ENCODE measurements at regions not wholly inside any gene's neighbourhood (a gene's known extent, or its start where the extent isn't known, plus 50 kb on each side); places are given as distances from the start of the nearest gene placed in this dataset.

DNA sequence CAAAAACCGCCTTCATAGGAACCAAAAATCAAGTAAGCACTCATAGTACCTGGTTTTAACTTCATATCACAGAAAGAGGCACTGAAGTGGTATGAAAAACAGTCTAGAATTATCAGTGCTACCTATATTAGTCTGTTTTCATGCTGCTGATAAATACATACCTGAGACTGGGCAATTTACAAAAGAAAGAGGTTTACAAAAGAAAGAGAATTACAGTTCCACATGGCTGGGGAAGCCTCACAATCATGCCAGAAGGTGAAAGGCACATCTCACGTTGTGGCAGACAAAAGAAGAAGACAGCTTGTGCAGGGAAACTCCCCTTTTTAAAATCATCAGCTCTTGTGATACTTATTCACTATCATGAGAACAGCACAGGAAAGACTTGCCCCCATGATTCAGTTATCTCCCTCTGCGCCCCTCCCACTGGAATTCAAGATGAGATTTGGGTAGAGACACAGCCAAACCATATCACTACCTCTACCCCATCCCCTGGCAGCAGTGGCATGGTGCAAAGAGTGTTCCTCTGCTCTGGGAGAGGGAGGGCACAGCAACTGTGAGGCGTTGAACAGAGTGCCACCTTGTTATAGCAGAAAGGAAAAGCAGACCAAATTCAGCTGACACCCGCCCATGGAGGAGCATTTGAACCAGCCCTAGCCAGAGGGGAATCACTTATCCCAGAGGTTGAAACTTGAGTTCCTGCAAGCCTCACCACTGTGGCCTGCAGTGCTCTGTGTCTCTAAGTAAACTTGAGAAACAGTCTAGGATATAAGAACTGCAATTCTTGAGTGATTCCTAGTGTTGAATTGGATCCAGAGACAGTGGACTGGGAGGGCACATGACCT lies 61.9 kb upstream of the PTPRZ1 start:
- no peak for DNase-seq

DNA sequence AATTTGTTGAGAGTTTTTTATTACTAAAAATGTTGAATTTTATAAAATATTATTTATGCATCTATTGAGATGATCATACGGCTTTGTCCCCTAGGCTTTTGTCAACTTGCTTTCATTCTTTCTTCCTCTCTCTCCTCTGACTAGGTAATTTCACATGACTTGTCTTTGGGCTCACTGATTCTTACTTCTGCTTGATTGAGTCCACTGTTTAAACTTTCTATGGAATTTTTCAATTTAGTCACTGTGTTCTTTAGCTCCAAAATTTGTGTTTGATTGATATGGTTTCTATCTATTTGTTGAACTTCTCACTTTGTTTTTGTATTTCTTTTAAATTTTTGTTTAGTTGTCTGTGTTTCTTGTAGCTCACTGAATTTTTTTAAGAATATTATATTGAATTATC lies 65.9 kb upstream of the PTPRZ1 start:
- DNase-seq: no peak

DNA sequence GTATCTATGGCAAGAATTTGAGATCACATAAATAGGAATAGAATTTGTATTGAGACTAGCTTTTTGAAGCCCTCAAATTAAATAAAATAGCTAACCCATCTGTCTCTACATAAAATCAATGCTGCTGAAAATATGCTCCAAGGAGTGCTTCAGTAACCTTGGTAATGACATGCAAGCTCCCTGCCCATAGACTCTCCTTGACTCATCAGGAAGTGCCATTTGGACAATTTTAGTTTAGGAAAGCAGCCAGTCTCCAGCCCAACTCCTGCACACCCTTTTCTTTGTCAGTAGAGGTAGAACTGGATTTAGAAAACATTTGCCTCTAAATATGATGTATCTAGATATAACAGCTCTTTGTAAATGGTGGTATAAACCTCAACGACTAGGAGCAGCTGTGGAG lies 69.9 kb upstream of the PTPRZ1 start:
- DNase-seq: no peak

DNA sequence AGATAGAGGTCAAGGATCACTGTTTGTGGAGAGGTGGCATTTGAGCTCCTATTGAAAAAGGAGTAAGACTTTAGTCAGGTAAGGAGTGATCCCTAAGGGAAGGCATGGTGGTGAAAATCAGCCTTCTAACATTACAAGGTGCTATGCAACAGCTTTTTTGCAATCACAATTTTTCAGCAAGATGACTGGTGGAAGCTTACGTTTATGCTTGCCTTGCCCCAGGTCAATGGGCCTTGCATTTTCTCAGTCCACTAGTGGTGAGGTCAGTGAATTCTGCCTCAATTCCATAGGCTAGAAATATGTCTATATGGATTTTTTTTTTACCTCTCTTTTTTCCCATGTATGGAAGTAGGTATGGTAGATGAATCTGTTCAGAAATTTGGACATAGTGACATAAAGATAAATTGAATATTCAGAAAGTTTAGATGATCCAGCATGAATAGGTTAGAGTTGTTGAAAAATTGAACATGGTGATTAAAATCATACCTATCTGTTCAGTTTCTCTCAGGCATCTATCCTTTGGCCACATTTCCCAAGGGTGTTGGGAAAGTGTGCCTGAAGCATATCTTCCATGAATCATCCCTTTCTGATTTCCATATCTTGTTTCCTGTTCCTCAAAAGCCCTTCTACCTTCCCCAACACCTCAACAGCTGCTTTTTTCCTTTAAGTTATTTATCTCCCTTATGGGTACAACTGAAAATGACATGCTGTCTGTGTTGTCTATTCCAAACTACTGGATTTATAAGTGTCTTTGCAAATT lies 71.9 kb upstream of the PTPRZ1 start:
- no peak for DNase-seq

DNA sequence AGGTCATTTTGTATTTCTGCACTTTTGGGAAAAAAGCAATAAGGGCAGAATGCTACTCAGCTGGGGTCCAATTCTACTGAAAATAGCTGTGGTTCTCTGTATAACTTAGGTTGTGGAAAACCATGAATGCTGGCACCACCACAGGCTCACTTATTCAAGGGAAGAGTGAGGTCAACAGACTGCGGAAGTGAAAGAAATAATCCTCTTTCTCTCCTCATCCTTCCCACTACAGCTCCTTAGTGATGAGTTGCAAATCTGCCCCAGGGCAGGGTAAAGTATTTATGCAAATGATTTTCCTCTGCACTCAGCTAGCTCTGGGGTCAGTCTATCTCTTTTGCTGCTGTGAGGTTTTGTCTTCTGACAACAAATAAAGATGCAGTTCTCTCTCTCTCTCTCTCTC lies 74.1 kb upstream of the PTPRZ1 start:
- peak; percentile 1 for DNase-seq

DNA sequence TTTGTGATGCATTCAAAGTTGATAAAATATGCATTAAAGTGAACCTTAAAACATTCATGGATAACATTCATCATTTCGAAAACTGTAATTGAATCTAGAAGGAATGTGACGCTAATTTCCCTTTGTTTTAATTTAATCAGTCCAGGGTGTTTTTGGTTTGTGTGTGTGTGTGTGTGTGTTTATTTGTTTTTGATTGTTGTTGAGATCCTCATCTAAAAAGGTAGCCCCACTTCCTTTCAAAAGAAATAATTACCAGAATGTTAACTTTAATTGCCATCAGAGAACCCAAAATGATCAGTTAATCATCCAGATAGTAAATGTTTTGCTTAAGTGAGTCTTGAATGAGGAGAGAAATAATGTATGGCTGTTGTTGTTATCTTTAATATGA lies 74.5 kb upstream of the PTPRZ1 start:
- DNase-seq: no peak

DNA sequence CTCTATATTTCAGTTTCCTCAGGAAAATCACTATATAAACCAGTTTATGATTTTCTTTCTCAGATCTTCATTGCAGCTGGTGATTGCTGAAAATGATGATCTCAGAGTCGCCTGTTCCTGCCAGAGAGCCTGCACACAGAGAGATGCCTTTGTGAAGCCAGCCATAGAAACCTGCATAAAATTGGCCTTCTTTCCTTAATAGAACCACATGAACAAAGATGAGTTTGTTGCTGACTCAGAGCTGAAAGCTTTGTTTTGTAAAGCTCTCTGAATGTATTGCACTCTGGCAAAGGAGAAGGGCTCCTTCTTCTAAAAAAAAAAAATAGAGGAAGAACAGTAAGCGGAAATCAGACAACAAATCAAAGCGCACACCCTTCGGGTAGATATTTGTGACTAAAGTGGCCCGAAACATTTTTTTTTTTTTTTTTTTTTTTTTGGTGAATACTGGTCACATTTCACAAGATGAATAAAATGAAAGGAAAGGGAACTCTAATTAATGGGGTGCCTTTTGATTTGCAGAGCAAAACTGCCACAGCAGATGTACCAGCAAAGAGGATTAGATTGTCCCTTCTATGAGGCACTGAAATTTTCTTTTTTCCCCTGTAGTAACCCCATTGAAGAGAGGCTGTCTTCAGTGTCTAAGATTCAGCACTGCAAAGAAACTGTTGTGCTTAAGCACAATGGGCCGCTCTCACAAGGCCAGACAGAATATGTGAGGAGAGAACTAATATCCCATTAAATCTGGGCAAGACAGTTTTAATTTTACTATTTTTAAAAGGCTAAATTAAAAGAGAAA lies 75.1 kb upstream of the PTPRZ1 start:
- no peak for DNase-seq

DNA sequence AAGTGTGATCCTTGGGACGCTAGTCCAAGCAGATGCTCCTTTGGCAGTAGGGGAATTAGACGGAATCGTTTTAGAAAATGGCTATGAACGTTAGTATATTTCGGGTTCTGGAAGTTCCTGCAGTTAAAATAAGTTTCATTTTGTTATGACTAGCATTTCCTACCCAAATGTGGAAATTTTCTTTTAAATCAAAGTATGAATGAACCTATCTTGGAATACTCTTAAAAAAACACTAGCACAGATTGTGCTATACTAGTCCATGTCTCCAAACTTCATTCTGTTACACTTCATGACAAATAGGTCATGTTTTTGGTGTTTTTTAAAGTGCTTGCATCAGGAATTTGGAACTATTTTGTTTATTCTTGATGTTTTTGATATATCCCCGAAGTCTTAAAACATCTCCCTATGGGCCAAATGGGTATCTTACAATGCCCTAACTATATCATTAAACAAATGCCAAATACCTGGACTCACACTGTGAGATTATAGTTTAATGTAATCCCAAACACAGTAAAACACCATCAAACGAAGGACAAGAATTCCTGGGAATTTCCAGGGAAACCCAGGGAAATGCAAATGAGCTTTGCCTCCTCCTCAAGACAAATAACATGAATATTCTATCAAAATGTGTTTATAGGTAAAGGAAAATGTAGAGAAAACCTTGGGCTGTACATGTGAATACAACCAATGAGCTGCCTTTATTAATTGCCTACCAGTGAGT lies 75.9 kb upstream of the PTPRZ1 start:
- DNase-seq: no peak

DNA sequence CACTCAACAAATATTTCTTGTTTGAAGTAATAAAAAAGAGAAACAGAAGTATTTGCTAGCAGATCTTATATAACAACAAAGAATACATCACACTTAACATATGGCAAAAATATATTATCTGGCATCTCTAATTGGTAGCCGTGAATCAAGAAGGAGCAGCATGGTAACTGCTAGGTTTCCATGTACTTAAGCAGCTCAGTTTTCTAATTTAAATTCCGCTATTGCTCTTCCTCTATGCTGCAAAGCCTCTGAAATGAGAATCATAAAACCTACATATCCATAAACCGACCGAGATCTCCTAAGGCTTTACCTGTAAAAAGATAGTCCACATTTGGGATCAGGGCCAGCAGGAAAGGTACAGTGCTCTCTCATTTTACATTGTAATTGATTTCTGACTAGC lies 76.6 kb upstream of the PTPRZ1 start:
- no peak for DNase-seq

DNA sequence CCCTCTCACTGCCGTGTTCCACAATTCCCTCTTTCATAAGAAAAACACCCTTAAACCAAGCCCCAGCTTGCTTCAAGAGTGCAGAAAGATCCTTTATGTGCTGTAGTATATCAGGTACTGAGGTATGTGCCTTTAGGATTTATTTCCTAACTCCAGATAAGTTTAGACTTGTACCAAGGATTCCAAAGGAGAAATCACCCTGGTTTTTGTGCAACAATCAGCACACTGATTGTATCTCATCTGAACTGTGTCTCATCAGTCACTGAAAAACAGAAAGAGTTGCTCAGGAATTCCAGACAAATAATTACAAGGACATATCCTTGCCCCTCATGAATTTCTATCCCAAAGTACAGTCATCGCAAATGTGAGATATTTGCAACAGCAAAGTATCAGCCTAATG lies 77.2 kb upstream of the PTPRZ1 start:
- DNase-seq: no peak

DNA sequence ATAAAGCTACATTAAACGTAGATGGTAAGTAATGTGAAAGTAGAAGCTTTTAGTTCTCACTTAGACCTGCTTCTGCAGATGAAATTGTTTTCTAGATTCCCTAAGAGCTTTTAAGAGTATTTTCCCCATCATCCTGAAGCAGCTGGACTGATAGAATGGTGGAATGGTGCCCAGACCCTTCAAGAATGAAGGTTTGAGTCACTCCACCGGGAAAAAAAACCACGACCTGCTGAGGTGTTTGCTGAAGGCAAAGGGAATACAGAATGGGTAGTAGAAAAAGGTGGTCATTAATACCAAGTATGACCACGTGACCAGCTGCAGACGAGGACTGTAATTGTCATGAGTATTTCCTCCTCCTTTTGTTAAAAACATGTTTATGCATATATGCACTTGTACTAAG lies 79.2 kb upstream of the PTPRZ1 start:
- no peak for DNase-seq

DNA sequence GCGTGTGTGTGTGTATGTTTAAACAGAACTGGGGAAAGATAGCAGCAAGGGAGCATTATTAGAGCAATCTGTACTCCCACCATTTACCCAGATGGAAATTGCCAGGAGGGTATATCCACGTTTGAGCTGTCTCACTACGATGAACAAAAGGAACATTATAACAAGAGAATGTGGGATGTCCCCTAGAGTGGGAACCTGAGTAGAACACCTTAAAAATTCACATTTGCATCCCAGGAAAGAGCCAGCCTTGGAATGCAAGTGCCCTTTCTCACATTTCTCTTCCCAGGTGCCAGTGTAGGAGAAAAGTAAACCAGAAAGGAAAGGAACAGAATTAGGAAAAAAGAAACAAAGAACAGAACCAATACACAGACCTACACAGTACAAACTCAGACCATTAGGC lies 95.3 kb upstream of the PTPRZ1 start:
- DNase-seq: no peak

DNA sequence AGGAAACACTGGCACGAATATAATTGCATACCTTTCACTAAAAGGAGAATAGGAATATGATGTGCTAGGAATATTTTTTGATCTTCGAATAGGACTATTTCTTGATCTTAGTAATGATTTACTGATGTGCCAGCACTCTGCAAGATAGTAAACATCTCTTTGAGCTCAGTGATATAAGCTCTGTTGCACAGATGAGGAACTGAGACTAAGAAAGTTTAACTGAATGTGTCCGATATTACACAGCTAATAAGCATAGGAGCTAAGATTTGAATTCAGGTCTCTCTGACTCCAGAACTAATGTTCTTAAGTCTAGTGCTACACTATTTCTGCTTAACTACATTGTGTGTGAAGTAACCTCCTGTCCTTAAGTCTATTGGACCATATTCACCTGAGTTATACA lies 98.4 kb upstream of the PTPRZ1 start:
- DNase-seq: no peak

DNA sequence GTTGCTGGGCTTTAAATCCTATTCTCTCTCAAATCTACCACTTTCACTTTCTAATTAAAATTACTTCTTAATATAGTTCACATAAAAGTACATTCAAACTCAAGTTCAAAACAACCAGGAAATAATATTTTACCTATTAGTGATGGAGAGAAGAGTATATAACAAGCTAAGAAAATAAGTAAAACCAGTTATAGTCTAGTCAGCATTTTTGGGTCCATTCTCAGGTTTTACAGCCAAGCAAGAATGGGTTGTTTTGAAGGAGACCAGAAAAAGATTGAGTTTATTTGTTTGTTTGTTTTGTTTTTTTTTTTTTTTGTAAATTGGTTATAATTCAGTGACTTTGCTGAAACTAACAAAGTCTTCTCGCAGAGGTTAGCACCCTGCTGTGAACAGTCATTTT lies 106.3 kb upstream of the PTPRZ1 start:
- no peak for DNase-seq

DNA sequence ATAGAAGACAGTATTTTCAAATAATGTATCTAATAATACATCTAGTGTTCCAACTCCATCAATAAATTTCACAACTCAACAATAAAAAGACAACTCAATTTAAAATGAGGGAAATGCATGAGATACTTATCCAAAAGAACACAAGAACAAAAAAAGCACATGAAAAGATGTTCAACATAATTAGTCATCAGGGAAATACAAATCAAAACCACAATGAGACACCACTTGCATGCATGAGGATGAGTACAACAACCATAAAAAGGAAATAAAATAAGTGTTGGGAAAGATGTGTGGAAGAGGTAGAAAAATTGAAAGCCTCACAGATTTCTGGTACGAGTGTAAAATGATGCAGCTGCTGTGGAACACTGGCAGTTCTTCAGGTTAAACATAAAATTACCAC lies 111.6 kb upstream of the PTPRZ1 start:
- no peak for DNase-seq

DNA sequence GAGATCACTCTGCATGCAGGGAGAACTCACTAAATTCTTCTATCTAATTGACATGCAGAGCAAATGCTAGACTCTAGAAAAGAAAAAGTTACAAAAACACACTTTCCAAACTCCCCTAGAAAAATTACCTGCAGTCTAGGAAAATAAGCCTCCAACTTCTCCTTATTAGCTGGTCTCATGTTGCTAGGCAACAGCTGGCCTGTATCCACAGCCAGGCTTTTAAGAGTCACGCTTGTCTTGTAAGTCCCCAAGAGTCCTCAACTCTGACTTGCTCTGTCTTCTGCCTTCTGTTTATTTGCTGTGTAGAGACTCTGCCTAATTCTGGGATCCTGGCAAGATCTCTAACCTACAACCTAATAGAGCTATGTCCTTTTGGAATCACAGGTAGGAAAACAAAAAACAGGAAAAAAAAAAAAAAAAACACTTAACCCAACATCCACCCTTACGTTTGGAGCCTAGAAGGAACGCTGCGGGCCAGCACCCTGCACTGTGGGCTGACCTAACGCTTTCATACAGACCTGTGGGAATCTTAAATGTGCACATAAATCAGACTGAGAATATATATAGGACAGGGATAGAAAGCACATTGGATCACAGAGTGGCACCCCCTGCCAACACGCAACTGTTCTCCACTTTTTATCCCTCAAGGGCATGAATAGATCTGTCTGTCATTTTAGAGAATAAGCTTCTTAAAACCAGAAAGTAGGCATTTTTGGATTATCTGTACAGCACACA lies 117.0 kb upstream of the PTPRZ1 start:
- no peak for DNase-seq

DNA sequence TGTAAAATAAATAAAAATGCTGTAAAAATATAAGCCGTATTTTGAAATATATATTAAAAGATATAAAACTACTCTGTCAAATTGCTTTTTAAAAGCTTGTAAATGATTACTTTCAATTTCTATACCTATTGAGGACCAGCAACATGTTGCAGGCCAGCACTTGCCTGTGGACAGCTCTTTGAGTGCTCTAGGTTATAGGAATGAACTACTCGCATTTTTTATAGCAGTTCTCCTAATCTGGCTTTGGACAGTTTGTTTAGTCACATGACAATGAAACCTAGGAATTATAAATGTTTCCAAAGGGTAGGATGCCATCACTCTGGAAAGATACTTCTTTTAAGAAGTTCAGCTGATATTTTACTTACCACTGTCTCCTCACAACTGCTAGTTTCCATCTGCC lies 117.7 kb upstream of the PTPRZ1 start:
- no peak for DNase-seq

DNA sequence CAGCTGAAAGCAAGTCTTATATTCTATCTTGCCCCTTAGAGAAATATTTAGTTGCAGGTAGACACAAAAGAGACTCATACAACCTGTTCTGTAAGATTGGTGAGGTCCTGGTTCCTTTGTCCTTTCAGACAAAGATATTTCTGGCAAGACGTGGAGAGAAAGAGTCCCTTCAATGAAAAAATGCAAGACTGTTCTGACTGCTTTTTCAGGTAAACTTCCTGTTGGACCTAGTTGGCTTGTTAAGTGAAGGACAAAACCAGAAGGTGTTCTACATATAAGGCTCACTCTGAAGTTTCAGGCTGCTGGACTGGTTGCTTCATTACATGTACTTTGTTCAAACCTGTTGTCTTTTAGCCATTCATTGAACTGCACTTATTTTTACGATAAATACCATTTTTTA lies 119.0 kb upstream of the PTPRZ1 start:
- no peak for DNase-seq

DNA sequence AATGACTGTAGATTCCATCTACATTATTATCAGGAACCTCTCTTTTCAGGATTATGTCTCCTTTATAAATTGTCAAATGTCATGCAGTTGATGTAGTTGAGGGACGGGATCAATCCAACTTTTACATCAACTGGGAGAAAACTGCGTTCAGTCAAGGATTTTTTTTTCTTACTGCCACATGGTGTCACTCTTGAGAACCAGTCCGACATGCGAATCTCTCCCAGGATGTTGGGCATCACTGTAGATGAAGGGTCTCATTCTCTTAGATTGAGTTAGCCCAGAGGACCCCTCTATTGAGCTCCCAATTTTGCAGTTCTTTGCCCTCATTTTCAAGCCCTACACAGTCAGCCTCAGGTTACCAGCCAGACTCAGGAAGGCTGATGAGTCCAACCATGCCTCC lies 120.3 kb upstream of the PTPRZ1 start:
- no peak for DNase-seq

DNA sequence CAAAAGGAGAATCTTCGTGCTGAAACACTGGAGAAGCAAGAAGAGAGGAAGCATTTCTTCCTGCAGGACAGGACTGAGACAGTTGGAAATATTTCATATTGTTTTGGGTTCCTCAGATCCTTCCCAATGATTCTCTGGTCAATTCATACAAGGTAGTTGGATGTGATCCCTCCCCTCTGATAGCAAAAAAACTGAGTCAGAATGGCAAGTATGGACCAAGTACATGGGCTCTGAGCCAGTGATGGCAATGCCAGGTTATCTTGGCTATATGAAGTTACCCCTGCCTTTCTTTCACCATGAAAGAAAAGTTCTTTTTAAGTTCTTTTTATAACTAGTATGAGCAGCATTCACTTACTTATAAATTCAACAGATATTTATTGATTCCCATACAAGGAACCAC lies 124.4 kb upstream of the PTPRZ1 start:
- no peak for DNase-seq

DNA sequence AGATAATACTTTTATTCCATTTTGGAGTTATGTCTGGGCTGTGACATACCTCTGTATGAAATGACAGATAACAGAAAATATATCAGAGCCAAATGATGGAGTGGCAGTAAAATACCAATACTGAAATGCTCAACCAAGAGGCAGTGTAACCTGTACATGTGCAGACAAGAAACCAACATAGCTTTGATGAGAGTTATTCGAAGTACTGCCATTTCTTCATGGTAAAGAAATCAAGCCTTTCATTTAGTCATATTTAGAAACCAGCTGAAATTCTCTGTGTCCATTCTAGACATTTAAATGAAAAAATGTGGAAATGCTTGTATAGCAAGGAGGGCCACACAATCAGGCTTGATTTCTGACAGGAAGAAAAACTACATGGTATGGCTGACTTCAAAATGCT lies 127.1 kb upstream of the PTPRZ1 start:
- no peak for DNase-seq

DNA sequence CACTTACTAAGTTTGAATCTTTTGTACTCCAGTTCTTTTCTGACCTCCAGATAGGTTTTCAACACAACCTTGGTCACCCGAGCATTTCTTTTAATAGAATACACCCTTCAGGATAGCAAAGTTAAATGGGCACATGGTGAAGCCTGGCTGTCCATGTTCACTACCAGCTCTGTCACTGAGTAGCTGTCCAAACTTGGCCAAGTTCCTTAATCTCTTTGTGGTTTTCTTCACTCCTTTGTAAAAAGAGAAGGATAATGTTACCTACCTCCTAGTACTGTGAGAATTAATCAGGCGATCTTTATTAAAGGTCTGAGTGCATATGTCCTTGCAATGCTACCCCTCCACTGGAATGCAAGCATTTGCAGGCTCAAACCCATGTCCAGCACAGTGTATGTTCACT lies 128.1 kb upstream of the PTPRZ1 start:
- no peak for DNase-seq

All from NCI-H1048 (cell line).